ENCODE measurements at regions not wholly inside any gene's neighbourhood (a gene's known extent, or its start where the extent isn't known, plus 50 kb on each side); places are given as distances from the start of the nearest gene placed in this dataset.

GRCh38 chr11:33616552-33616951, 84.1 kb downstream of the C11orf91 start:
- no peak for DNase-seq (ENCODE audit: low spot score)

DNA sequence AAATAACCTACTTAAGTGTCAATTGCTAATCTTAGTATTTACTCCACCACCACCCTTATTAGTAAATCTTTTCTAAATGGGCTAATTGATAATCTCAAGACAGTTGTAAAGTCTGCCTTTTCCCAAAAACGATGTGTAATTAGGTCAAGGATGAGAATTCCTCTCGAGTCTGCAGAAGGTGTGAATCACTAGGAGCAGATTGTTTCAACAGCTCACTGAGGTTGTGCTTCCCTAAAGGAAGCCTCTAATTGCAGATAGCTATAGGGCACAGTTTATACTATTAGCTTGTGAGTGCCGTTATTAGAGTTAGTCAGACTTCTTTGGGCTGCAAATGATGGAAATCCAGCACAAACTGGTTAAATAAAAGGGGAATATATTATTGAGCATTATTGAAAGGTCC, 84.9 kb downstream of the C11orf91 start:
- no peak for DNase-seq (ENCODE audit: low spot score)

GRCh38 chr11:33613404-33613803, 87.2 kb downstream of the C11orf91 start:
- DNase-seq (ENCODE audit: low spot score): no peak

- DNase-seq (ENCODE audit: low spot score): no peak
Observed at GRCh38 chr11:33610903-33611302, 89.7 kb downstream of the C11orf91 start.

DNA sequence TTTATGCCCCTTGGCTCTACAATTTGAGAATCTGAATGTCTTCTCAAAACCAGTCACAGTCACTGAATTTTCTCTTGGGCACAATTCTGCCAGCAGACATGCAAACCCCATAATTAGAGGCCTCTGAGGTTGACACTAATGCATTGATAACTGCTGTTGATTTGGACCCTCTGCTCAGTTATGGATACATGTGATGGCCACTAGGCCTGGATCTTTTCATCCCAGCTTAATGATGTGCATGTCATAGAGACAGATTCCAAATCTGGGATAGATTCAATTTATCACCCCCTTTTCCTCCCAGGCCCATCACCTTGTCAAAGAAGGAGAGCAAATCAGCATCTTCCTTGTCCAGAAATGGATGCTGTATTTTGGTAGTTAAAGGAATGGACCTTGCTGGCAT, 92.2 kb downstream of the C11orf91 start:
- DNase-seq (ENCODE audit: low spot score): no peak

DNA sequence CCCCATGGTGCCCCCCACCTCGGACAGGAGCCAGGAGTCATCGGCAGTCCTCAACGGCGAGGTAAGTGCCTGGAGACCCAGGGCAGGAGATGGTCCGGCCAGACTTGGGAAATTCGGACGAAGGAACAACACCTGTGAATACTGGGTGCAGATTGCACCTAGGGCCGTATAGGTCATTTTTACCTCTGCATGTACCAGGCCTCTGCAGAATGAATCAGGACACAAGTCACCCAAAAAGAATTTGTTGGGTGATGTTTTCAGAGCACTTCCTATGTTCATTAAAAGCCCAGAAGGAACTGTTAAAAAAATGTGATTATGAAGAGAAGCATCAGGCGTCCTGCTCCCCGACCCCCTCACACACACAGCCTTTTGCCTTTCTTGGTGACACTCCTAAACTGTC, 93.9 kb downstream of the C11orf91 start:
- no peak for DNase-seq (ENCODE audit: low spot score)

GRCh38 chr11:33605703-33606102, 94.9 kb downstream of the C11orf91 start:
- DNase-seq (ENCODE audit: low spot score): no peak

GRCh38 chr11:33598426-33599069, 102.1 kb downstream of the C11orf91 start:
- no peak for DNase-seq (ENCODE audit: low spot score)

GRCh38 chr11:33594188-33594587, 106.4 kb downstream of the C11orf91 start:
- DNase-seq (ENCODE audit: low spot score): no peak

DNA sequence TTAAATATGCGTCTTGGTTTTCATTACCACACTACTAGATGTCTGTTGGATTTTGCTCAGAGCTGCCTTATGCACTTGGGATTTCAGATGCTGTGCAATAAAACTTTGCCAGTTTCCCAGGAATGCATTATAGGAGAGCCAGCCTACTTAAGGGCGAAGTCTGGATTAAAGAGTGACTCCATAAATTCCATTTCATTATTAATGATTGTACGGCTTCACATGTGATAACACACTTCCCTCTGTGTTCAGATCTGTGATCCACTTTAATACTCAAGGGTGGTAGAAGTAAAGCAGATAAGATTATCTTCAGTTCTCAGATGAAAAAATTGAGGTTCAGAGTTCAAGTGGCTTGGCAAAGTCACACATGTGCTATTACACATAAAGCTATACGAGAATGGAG, 110.2 kb downstream of the C11orf91 start:
- no peak for DNase-seq (ENCODE audit: low spot score)

DNA sequence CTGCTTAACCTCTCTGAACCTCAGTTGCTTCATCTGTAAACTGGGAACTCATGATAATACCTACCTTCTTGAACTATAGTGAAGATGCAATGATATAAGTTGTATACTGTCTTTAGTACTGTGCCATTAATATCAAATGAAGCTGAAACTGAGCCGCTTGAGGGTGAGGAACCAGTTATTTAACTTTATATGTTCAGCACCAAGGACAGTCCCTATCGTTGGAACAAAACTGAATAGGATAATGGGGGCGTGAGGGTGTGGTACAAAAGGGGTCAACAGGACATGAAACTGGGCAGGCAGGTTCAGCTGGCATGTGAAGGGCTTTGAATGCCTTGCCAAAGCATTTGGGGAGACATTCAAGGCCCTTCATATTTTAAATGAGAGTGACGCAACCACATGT, 112.6 kb downstream of the C11orf91 start:
- no peak for DNase-seq (ENCODE audit: low spot score)

GRCh38 chr11:33585586-33586209, 114.9 kb downstream of the C11orf91 start:
- DNase-seq (ENCODE audit: low spot score): no peak

- no peak for DNase-seq (ENCODE audit: low spot score)
Observed at GRCh38 chr11:33582636-33583325, 117.8 kb downstream of the C11orf91 start.

- no peak for DNase-seq (ENCODE audit: low spot score)
Observed at GRCh38 chr11:33579101-33579500, 121.5 kb downstream of the C11orf91 start.

GRCh38 chr11:33577204-33577603, 123.4 kb downstream of the C11orf91 start:
- no peak for DNase-seq (ENCODE audit: low spot score)

DNA sequence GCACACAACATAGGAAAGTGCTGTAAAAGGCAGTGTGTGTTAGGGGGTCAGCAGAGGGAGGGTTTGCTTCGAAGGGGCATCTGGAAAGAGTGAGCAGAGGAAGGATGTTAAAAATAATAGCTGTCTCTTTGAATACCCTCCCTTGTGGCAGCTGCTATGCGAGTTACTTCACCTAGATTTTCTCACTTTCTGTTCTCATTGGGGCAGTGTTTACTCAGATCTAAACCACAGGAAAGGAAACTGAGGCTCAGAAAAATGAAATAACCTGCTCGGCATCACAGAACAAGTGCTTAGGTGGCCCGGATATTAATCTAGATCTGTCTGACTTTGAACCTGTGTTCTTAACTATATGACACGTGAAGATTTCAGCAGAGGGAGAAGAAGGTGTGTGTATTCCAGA, 125.3 kb downstream of the C11orf91 start:
- DNase-seq (ENCODE audit: low spot score): no peak

- DNase-seq (ENCODE audit: low spot score): no peak
Observed at GRCh38 chr11:33574331-33574730, 126.3 kb downstream of the C11orf91 start.

GRCh38 chr11:33569333-33569732, 131.3 kb downstream of the C11orf91 start:
- DNase-seq (ENCODE audit: low spot score): no peak

- no peak for DNase-seq (ENCODE audit: low spot score)
Observed at GRCh38 chr11:33567004-33567403, 133.6 kb downstream of the C11orf91 start.

DNA sequence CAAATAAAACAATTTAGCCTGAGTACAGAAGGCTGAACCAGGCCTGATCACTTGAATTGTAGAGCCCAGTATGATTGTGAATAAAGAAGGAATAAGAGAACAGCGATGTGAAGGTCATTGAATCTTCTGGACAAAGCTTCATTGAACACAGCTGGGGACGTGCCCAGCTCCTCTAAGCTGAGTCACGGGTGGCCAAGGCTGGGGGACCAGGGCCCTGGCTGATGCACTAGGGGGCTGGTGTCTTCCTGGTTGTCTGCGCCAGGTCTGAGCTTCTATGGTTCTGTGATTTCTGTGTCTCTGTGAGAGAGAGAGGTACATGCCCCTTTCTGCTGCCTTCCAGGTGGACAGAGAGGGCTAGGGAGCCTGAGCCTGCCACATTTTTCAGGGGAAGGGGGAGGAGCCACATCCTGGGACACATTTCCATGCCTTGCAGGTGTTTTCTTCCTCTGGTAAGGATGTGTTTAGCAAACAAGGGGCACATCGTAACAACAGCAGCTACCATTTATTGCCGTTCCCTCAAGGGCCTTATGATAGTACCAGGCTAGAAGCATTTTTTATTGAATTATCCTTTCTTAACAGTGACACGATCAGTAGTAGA, 135.7 kb downstream of the C11orf91 start:
- DNase-seq (ENCODE audit: low spot score): no peak

DNA sequence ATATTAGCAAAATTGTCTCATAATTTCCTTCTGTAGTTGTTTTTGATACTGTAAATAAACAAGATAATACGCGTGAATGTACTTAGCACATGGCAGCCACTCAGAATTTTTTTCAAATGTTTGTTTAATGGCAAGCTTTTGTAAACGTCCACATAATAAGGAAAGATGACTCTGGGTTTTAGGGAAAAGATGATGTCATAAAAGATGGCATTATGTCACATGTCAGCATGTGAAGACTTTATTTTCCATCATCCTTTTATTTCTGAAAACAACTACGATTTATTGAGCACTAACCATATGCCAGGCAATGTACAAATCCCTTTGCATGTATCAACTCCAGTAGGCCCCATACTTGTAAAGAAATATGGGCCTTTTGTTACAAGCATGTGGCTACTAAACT, 139.9 kb downstream of the C11orf91 start:
- no peak for DNase-seq (ENCODE audit: low spot score)

DNA sequence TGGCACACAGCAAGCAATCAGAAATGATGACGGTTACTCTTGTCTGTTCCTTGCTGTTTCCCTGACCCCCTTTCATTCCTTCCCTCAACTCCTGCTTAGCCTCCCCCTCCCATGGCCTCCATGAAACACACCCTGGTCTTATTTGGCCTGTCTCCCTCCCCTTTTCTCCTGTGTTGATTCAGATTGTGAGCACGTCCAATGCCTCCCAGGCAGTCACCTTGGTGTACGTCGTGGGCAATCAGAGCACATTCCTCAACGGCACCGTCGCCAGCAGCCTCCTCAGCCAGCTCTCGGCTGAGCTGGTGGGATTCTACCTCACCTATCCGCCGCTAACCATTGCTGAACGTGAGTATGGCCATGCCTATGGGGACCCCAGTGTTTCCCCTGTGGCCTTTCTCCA, 141.1 kb downstream of the C11orf91 start:
- DNase-seq (ENCODE audit: low spot score): no peak

GRCh38 chr11:33558097-33558496, 142.5 kb downstream of the C11orf91 start:
- no peak for DNase-seq (ENCODE audit: low spot score)

Measured in H4 (cell line).